ENCODE measurements at regions not wholly inside any gene's neighbourhood (a gene's known extent, or its start where the extent isn't known, plus 50 kb on each side); places are given as distances from the start of the nearest gene placed in this dataset.

DNA sequence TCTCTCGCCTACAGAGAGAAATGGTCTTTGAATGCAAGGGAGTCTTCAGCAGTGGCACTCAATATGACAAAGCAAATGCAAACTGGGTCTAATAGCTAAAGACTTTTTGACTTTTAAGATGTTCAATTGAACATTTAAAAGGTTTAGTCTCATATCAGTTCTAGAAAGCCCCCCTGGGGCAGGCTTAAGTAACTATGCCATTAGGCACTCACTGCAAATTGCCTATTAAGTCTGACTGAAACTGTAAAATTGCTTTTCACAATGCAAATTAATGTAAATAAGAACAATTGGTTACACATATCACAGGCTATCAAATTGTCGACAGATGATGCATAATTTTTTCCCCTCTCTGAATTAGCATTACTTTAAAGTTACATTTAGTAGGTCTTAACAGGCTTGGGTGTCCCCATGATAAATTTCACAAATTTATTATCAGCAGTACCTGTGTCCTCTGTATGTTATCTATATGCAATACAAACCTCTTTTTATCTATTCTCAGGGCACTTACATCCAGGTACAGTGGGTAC lies 329.1 kb downstream of the LRRIQ3 start:
- Histone ChIP-seq H3K4me3 (ENCODE audit: low read depth, low read length) (no peak overlapping the region), H3K27me3 (ENCODE audit: control insufficient read depth, insufficient read depth, low read length) (no peaks in the 10 kb centered on the region), H3K9me3 (ENCODE audit: control insufficient read depth, insufficient read depth, low read length) (peaks cover 3% of the 10 kb centered on the region; the same call in 1 of the 2 replicates), H3K27ac (ENCODE audit: low read depth, low read length) (no peak overlapping the region)
- TF ChIP-seq CTCF (IDR thresholded peaks at IDR 0.05; ENCODE audit: low read depth, low read length) = no peak
- CTCF ChIA-PET = no interaction called here
- POLR2A ChIA-PET = no interaction called here
- DNase-seq (ENCODE audit: low read depth, low spot score) = no peak

GRCh38 chr1:73862355-73862754 lies 335.6 kb downstream of the LRRIQ3 start:
- Histone ChIP-seq H3K27me3 (ENCODE audit: control insufficient read depth, insufficient read depth, low read length) (no peaks in the 10 kb centered on the region), H3K4me3 (ENCODE audit: low read depth, low read length) (no peak overlapping the region), H3K27ac (ENCODE audit: low read depth, low read length) (no peak overlapping the region), H3K9me3 (ENCODE audit: control insufficient read depth, insufficient read depth, low read length) (no peaks in the 10 kb centered on the region)
- CTCF ChIA-PET = no interaction called here
- no peak for TF ChIP-seq CTCF (IDR thresholded peaks at IDR 0.05; ENCODE audit: low read depth, low read length)
- POLR2A ChIA-PET = no interaction called here
- no peak for DNase-seq (ENCODE audit: low read depth, low spot score)

- no peaks in the 10 kb centered on the region for H3K27me3 ChIP-seq (ENCODE audit: control insufficient read depth, insufficient read depth, low read length)
- TF ChIP-seq CTCF (IDR thresholded peaks at IDR 0.05; ENCODE audit: low read depth, low read length) = no peak
- no peaks in the 10 kb centered on the region for H3K9me3 ChIP-seq (ENCODE audit: control insufficient read depth, insufficient read depth, low read length)
- POLR2A ChIA-PET = no interaction called here
- CTCF ChIA-PET = no interaction called here
- DNase-seq (ENCODE audit: low read depth, low spot score) = no peak
- no peak overlapping the region for H3K4me3 ChIP-seq (ENCODE audit: low read depth, low read length)
- no peak overlapping the region for H3K27ac ChIP-seq (ENCODE audit: low read depth, low read length)
Observed at GRCh38 chr1:73860421-73860950, 337.5 kb downstream of the LRRIQ3 start.

- ChIA-PET POLR2A (no interaction called here), CTCF (no interaction called here)
- Histone ChIP-seq H3K4me3 (ENCODE audit: low read depth, low read length) (no peak overlapping the region), H3K27ac (ENCODE audit: low read depth, low read length) (no peak overlapping the region), H3K9me3 (ENCODE audit: control insufficient read depth, insufficient read depth, low read length) (no peaks in the 10 kb centered on the region), H3K27me3 (ENCODE audit: control insufficient read depth, insufficient read depth, low read length) (no peaks in the 10 kb centered on the region)
- no peak for DNase-seq (ENCODE audit: low read depth, low spot score)
- TF ChIP-seq CTCF (IDR thresholded peaks at IDR 0.05; ENCODE audit: low read depth, low read length) = no peak
Observed at GRCh38 chr1:73859227-73859626, 338.7 kb downstream of the LRRIQ3 start.

- CTCF ChIA-PET = no interaction called here
- H3K27me3 ChIP-seq (ENCODE audit: control insufficient read depth, insufficient read depth, low read length) = no peaks in the 10 kb centered on the region
- no peak overlapping the region for H3K27ac ChIP-seq (ENCODE audit: low read depth, low read length)
- no peak for DNase-seq (ENCODE audit: low read depth, low spot score)
- no peaks in the 10 kb centered on the region for H3K9me3 ChIP-seq (ENCODE audit: control insufficient read depth, insufficient read depth, low read length)
- POLR2A ChIA-PET = no interaction called here
- no peak for TF ChIP-seq CTCF (IDR thresholded peaks at IDR 0.05; ENCODE audit: low read depth, low read length)
- no peak overlapping the region for H3K4me3 ChIP-seq (ENCODE audit: low read depth, low read length)
Observed at GRCh38 chr1:73854527-73854926, 343.4 kb downstream of the LRRIQ3 start.
